T-helper 9 cell (primary cell): ENCODE measurements at regions not wholly inside any gene's neighbourhood (a gene's known extent, or its start where the extent isn't known, plus 50 kb on each side); places are given as distances from the start of the nearest gene placed in this dataset.
"Not testable (repeated sequence)": the region's sequence is repeated elsewhere in the genome, so short reads cannot be mapped to it uniquely, and the experiment has no call there.

ENCODE experiments used
- DNase-seq: peaks from one replicate; pipeline ENCODE4 v3.0.0-alpha.2; 2020

- DNase-seq, result no peak
Measured at GRCh38 chr21:15204970-15205286, 140.1 kb upstream of the NRIP1 start.

- no peak for DNase-seq
Measured at GRCh38 chr21:15206514-15206913, 141.7 kb upstream of the NRIP1 start.

GRCh38 chr21:15207231-15207630 is 142.4 kb upstream of the NRIP1 start:
- no peak for DNase-seq

GRCh38 chr21:15207635-15208370 is 143.0 kb upstream of the NRIP1 start:
- no peak for DNase-seq

GRCh38 chr21:15208786-15209185 is 144.0 kb upstream of the NRIP1 start:
- no peak for DNase-seq

GRCh38 chr21:15209224-15209623 is 144.4 kb upstream of the NRIP1 start:
- DNase-seq, result no peak

GRCh38 chr21:15210235-15210678 is 145.5 kb upstream of the NRIP1 start:
- no peak for DNase-seq

GRCh38 chr21:15211491-15212133 is 146.8 kb upstream of the NRIP1 start:
- no peak for DNase-seq

- no peak for DNase-seq
Measured at GRCh38 chr21:15212206-15212605, 147.4 kb upstream of the NRIP1 start.

- not testable (repeated sequence) for DNase-seq
Measured at GRCh38 chr21:15218476-15218875, 153.7 kb upstream of the NRIP1 start.

GRCh38 chr21:15219039-15219438 is 154.2 kb upstream of the NRIP1 start:
- no peak for DNase-seq

- DNase-seq, result no peak
Measured at GRCh38 chr21:15219894-15220293, 155.1 kb upstream of the NRIP1 start.

- no peak for DNase-seq
Measured at GRCh38 chr21:15221799-15222386, 157.1 kb upstream of the NRIP1 start.

GRCh38 chr21:15222707-15223106 is 157.9 kb upstream of the NRIP1 start:
- no peak for DNase-seq

GRCh38 chr21:15224346-15225086 is 159.7 kb upstream of the NRIP1 start:
- DNase-seq, result no peak

- DNase-seq, result no peak
Measured at GRCh38 chr21:15227919-15228318, 163.1 kb upstream of the NRIP1 start.

- no peak for DNase-seq
Measured at GRCh38 chr21:15229390-15229789, 164.6 kb upstream of the NRIP1 start.

GRCh38 chr21:15233611-15234010 is 168.8 kb upstream of the NRIP1 start:
- DNase-seq, result no peak

- DNase-seq, result no peak
Measured at GRCh38 chr21:15236111-15236510, 171.3 kb upstream of the NRIP1 start.

- no peak for DNase-seq
Measured at GRCh38 chr21:15240848-15241247, 176.0 kb upstream of the NRIP1 start.

GRCh38 chr21:15241997-15242736 is 177.4 kb upstream of the NRIP1 start:
- DNase-seq, result no peak

- DNase-seq, result no peak
Measured at GRCh38 chr21:15242906-15243305, 178.1 kb upstream of the NRIP1 start.

GRCh38 chr21:15243406-15243805 is 178.6 kb upstream of the NRIP1 start:
- no peak for DNase-seq
